ENCODE measurements at regions not wholly inside any gene's neighbourhood (a gene's known extent, or its start where the extent isn't known, plus 50 kb on each side); places are given as distances from the start of the nearest gene placed in this dataset.

DNA sequence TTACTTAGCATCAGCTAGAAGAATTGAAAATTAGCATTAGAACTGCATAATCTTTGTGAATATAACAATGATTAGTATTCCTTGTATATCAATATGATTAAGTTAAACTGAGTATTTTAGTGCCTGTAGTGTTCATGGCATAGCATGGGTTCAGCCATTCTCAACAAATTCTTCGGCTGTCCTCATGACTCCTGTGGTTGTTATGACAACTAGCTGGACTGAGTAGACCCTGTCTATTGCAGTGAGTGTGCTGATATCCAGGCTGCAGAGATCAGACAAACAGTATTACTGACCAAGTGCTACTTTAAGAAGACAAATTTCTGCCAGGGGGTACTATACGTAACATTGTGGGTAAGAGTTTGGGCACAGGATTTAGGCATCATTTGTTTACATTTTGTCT lies 125.9 kb downstream of the NUDT12 start:
- no peak overlapping the region for H3K27ac ChIP-seq (ENCODE audit: low read depth, low read length)
- POLR2A ChIA-PET (ENCODE audit: partially characterized antibody): no interaction called here
- no peak overlapping the region for H4K8ac ChIP-seq (ENCODE audit: extremely low read depth, insufficient read depth, low read length)
- WGBS, 2 experiments (ENCODE audit: extremely low coverage in 1 of 2, insufficient coverage in 1 of 2, insufficient read length in 1 of 2, insufficient replicate concordance in 2 of 2, low coverage in 1 of 2, low lambda C conversion rate in 2 of 2, missing lambda C conversion rate in 1 of 2): 98% methylated on average over 2 of the region's 2 CpGs; no CpG with 5 or more reads in 1 of the 2 experiments
- H3K18ac ChIP-seq (ENCODE audit: extremely low read depth, low read length): no peak overlapping the region
- H2AFZ ChIP-seq (ENCODE audit: low read length): no peak overlapping the region
- H3K4me1 ChIP-seq (replicated peaks in 1 of 4; ENCODE audit: control insufficient read depth in 3 of 4, insufficient read depth in 4 of 4, low read length in 3 of 4): peaks cover 0 to 4% (median 0%) of the 10 kb centered on the region in 4 experiments; a peak in 1 of 7 replicates
- no peaks in the 10 kb centered on the region for H3K36me3 ChIP-seq (ENCODE audit: control insufficient read depth in 2 of 4, insufficient read depth in 4 of 4, low read length in 3 of 4)
- H4K91ac ChIP-seq (replicated peaks; ENCODE audit: insufficient read length, low read length): no peak overlapping the region
- H3K79me1 ChIP-seq (ENCODE audit: low read depth, low read length): no peaks in the 10 kb centered on the region
- no peak overlapping the region for H2AK5ac ChIP-seq (ENCODE audit: low read depth, low read length)
- H3K4ac ChIP-seq (replicated peaks; ENCODE audit: insufficient read length, low read depth, low read length): no peak overlapping the region
- no peak overlapping the region for H2BK15ac ChIP-seq (ENCODE audit: low read length)
- no peaks in the 10 kb centered on the region for H3K9me3 ChIP-seq (ENCODE audit: insufficient read depth in 2 of 2, low read depth in 1 of 2, low read length in 1 of 2)
- no peak overlapping the region for H3K9ac ChIP-seq (replicated peaks in 1 of 4; ENCODE audit: extremely low read depth in 1 of 4, low read depth in 3 of 4, low read length in 3 of 4)
- H4K20me1 ChIP-seq (replicated peaks in 1 of 2; ENCODE audit: control insufficient read depth in 1 of 2, insufficient read depth in 2 of 2, low read length in 2 of 2): no peaks in the 10 kb centered on the region
- no peak overlapping the region for H4K5ac ChIP-seq (ENCODE audit: insufficient read length, low read depth, low read length)
- no peak overlapping the region for H2BK5ac ChIP-seq (ENCODE audit: low read depth, low read length)
- H3K23ac ChIP-seq (ENCODE audit: insufficient read length): no peak overlapping the region
- H3K56ac ChIP-seq (replicated peaks; ENCODE audit: insufficient read length, low read depth, low read length): no peak overlapping the region
- H3K4me3 ChIP-seq (ENCODE audit: extremely low read depth in 1 of 4, insufficient read depth in 2 of 4, low read depth in 3 of 4, low read length in 4 of 4): no peak overlapping the region
- DNase-seq (ENCODE audit: low read depth in 1 of 2, low spot score in 2 of 2) (no peak), FAIRE-seq (no peak)
- no peaks in the 10 kb centered on the region for H3K27me3 ChIP-seq (replicated peaks in 1 of 4; ENCODE audit: control insufficient read depth in 3 of 4, extremely low read depth in 1 of 4, insufficient read depth in 3 of 4, low read length in 3 of 4)
- H2BK120ac ChIP-seq (replicated peaks; ENCODE audit: low read depth, low read length): no peak overlapping the region
- no peaks in the 10 kb centered on the region for H3K23me2 ChIP-seq (ENCODE audit: low read depth, low read length)
- no peak overlapping the region for H3K4me2 ChIP-seq (ENCODE audit: insufficient read depth in 1 of 2, low read depth in 2 of 2, low read length in 2 of 2)
- no peak overlapping the region for H2BK20ac ChIP-seq (ENCODE audit: low read length)
- no peak overlapping the region for H2BK12ac ChIP-seq (ENCODE audit: low read depth, low read length)
- CTCF ChIA-PET (ENCODE audit: partially characterized antibody): no interaction called here
- no peaks in the 10 kb centered on the region for H3K79me2 ChIP-seq (ENCODE audit: control insufficient read depth in 1 of 2, insufficient read depth in 2 of 2, low read length in 2 of 2)
- no peak overlapping the region for H3K14ac ChIP-seq (ENCODE audit: insufficient read length)
- TF ChIP-seq CTBP2 (IDR thresholded peaks at IDR 0.05; ENCODE audit: borderline replicate concordance, insufficient read depth, insufficient read length, low read length) (no peak), CREB1 (IDR thresholded peaks at IDR 0.05) (no peak), POLR2AphosphoS5 (IDR thresholded peaks at IDR 0.05; ENCODE audit: low read depth, low read length) (no peak), EZH2 (IDR thresholded peaks at IDR 0.05; ENCODE audit: low read depth, low read length, severe bottlenecking) (no peak), GTF2F1 (IDR thresholded peaks at IDR 0.05; ENCODE audit: borderline replicate concordance, low read depth, low read length) (no peak), RBBP5 (IDR thresholded peaks at IDR 0.05; ENCODE audit: borderline replicate concordance, low read depth, low read length) (no peak), POLR2A (IDR thresholded peaks at IDR 0.05; ENCODE audit: control extremely low read depth in 1 of 2, low read depth in 2 of 2, low read length in 2 of 2) (no peak), EGR1 (IDR thresholded peaks at IDR 0.05; ENCODE audit: borderline replicate concordance, low read depth, low read length) (no peak), SP4 (IDR thresholded peaks at IDR 0.05; ENCODE audit: low read length) (no peak), JUND (IDR thresholded peaks at IDR 0.05; ENCODE audit: low read length) (no peak), JUN (IDR thresholded peaks at IDR 0.05; ENCODE audit: low read depth, low read length) (no peak), SUZ12 (IDR thresholded peaks at IDR 0.05; ENCODE audit: low read length) (no peak)
- TF ChIP-seq, protein P1, sequence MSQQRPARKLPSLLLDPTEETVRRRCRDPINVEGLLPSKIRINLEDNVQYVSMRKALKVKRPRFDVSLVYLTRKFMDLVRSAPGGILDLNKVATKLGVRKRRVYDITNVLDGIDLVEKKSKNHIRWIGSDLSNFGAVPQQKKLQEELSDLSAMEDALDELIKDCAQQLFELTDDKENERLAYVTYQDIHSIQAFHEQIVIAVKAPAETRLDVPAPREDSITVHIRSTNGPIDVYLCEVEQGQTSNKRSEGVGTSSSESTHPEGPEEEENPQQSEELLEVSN (IDR thresholded peaks at IDR 0.05): no peak
- TF ChIP-seq, protein P2, sequence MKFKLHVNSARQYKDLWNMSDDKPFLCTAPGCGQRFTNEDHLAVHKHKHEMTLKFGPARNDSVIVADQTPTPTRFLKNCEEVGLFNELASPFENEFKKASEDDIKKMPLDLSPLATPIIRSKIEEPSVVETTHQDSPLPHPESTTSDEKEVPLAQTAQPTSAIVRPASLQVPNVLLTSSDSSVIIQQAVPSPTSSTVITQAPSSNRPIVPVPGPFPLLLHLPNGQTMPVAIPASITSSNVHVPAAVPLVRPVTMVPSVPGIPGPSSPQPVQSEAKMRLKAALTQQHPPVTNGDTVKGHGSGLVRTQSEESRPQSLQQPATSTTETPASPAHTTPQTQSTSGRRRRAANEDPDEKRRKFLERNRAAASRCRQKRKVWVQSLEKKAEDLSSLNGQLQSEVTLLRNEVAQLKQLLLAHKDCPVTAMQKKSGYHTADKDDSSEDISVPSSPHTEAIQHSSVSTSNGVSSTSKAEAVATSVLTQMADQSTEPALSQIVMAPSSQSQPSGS (IDR thresholded peaks at IDR 0.05; ENCODE audit: low read length): no peak
